Kasumi-1 (cell line): ENCODE measurements at regions not wholly inside any gene's neighbourhood (a gene's known extent, or its start where the extent isn't known, plus 50 kb on each side); places are given as distances from the start of the nearest gene placed in this dataset.
"Not testable (repeated sequence)": the region's sequence is repeated elsewhere in the genome, so short reads cannot be mapped to it uniquely, and the experiment has no call there.

ENCODE experiments used
- DNase-seq, 2 experiments: peaks; one replicate each; lab custom pipeline; 2025; lab: John Stamatoyannopoulos, UW

DNA sequence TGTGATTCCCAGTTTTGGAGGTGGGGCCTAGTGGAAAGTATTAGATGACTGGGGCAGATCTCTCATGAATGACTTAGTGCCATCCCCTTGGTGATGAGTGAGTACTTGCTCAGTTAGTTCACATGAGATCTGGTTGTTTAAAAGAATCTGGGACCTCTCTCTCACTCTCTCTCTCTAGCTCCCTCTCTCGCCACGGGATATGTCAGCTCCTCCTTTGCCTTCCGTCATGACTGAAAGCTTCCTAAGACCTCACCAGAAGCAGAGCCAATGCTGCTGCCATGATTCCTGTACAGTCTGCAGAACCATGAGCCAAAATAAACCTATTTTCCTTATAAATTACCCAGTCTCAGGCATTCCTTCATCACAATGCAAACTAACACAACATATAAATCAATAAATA is 176.7 kb downstream of the PRELID2 start:
- no peak for DNase-seq

DNA sequence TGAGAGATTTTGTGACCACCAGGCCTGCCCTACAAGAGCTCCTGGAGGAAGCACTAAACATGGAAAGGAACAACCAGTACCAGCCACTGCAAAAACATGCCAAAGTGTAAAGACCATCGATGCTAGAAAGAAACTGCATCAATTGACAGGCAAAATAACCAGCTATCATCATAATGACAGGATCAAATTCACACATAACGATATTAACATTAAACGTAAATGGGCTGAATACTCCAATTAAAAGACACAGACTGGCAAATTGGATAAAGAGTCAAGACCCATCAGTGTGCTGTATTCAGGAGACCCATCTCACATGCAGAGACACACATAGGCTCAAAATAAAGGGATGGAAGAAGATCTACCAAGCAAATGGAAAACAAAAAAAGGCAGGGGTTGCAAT is 182.4 kb downstream of the PRELID2 start:
- not testable (repeated sequence) for DNase-seq

DNA sequence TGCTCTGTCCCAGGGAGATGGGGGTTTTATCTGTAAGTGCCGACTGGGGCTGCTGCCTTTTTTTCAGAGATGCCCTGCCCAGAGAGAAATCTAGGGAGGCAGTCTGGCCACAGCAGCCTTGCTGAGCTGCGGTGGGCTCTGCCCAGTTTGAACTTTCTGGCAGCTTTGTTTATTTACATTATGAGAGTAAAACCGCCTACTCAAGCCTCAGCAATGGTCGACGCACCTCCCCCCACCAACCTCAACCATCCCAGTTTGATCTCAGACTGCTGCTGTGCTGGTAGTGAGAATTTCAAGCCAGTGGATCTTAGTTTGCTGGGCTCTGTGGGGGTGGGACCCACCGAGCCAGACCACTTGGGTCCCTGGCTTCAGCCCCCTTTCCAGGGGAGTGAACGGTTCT is 188.0 kb downstream of the PRELID2 start:
- not testable (repeated sequence) for DNase-seq

DNA sequence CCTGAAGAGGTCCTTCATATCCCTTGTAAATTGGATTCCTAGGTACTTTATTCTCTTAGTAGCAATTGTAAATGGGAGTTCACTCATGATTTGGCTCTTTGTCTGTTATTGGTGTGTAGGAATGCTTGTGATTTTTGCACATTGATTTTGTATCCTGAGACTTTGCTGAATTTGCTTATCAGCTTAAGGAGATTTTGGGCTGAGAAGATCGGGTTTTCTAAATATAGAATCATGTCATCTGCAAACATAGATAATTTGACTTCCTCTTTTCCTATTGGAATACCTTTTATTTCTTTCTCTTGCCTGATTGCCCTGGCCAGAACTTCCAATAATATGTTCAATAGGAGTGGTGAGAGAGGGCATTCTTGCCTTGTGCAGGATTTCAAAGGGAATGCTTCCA is 191.9 kb downstream of the PRELID2 start:
- DNase-seq, result not testable (repeated sequence)

DNA sequence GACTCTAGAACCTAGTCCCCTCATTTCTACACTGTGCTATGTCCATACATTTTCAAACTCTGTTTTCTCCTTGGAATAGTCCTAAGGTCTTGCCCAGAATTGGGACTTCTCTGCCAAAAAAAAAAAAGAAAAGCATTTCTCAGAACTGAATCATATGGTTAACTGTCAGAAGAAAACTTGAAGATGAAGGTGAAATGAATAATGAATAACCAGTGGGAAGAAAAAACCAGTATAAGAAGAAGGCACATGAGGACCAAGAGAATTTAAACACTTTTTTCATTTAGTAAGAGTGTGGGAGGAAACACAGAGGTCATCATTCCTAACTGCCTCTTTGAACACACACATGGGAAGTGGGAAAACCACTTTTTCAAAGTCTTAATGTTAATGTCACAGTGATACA is 197.7 kb downstream of the PRELID2 start:
- no peak for DNase-seq

DNA sequence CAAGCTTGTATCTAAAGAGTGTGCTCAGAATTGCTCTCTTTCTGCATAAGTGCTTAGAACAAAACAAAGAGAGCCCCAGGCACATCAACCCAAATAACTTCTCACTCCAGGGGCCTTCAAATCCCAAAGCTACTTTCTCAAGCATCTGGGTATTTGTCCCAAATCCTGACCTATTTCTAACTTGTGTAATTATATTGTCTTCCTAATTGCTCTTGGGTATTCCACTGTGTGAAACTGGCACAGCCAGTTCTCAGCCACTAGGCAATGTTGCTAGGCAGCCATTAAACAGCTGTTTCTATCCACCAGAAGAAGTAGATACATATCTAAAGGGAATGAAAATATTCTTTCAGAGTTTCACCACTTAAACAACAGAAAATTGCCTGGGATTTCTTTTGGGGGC is 198.8 kb downstream of the PRELID2 start:
- no peak for DNase-seq

DNA sequence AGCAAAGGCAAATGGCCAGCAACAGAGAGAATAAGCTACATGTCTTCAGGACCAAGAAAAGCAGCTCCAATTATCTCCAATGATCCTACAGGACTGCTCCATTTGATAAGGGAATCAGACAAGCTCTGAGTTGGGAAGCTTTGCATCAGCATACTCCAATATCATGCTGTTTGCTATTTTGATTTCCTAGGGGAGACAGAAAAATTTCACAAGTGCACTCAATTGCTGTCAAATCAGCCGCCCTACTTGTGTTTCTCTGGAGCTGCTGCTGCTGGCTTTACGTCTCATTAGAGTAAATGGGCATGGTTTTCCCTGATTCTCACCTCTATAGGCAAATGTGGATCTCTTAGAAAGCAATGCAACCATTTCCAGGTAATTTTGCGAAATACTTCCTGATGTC is 201.7 kb downstream of the PRELID2 start:
- no peak for DNase-seq

DNA sequence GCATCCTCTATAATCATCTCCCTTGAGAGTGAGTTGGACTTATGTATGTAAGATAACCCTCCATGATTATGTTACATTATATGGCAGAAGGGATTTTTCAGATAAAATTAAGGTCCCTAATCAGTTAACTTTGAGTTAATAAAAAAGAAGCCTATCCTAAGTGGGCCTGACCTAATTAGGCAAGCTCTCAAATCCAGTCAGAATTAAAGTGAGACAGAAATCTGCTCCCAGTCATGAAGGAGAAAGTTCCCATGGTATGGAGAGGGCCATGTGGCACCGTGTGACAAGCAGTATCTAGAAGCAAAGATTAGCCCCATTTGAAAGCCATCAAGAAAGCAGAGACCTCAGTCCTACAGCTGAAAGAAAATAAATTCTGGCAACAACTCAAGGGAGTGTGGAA is 202.4 kb downstream of the PRELID2 start:
- no peak for DNase-seq

DNA sequence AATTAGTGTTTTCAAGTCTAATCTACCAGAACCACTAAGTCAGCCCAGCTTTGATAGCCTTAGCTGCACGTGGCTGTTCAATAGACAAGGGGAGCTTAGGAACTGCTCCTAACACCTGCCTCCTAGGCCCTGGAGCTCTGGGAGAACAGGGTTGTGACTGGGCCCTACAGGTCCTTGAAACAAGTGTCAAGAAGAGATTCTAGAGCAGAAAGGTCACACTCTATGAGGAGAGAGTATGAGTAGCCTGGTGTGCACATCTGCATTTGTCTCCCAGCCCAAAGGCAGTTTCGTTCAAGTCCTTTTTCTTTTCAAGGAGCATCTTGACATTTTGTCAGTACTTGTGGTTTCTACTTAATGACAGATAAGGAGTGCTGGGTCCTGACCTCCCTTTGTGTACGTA is 206.1 kb downstream of the PRELID2 start:
- no peak for DNase-seq

DNA sequence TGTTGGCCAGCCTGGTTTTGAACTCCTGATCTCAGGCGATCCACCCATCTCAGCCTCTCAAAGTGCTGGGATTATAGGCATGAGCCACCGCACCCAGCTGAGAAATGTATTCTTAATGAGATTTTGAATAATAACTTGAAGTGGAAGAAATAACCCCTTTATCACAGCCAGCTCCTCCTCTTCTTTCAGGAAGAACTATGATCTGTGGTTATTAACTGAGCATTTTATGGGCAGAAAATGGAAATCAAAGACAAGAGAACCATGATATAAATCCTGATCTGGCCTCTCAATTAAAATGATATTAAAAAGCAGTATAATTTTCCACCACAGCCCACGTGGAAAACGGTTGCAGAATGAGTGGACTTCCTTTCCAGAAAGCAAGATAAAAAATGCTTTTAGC is 206.6 kb downstream of the PRELID2 start:
- DNase-seq, result no peak

DNA sequence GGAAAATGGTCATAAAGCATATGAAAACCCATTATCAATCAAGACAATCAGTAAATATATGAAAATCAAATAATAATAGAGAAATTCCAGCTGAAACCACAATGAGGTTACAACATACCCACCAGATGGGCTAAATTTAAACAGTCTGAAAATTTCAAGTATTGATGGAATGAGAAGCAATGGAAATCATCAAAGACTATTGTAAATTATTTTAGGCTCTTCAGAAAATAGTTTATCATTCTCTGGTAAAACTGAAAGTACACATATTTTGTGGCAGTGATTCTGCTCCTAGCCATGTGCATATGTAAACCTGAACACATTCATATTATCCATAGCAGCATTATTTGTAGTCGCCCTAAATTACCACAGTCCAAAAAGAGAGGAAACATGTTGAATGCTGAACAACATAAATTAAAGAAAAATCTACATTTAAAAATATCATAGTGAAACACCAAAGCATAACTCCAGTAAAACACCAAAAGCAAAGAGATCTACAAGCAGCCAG is 215.3 kb downstream of the PRELID2 start:
- no peak for DNase-seq

DNA sequence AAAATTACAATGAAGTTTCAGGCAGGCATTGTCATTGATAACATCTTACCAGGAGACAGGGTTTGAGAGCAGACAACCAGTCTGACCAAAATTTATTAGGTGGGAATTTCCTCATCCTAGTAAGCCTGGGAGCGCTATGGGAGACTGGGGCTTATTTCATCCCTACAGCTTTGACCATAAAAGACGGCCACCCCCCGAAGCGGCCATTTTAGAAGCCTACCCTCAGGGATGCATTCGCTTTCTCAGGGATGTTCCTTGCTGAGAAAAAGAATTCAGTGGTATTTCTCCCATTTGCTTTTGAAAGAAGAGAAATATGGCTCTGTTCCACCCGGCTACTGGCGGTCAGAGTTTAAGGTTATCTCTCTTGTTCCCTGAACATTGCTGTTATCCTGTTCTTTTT is 218.4 kb downstream of the PRELID2 start:
- DNase-seq, result not testable (repeated sequence)

DNA sequence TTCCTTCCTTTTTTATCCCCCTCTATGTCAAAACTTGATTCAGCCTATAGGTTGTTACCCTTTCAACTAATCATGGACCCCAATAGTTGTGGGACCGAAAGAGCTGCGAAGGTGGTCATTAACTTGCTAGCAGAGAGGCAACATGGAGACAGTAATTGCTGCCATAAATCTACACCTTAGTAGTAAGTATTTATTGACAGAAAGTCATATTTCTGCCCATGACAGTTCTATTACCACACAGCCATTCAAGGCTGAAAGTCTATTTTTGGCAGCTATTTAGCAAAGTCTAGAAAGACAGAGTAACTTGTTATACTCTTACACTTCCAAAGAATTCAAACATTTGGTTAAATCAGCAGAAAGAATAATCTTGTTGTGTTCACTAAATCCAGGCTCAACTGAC is 236.2 kb downstream of the PRELID2 start:
- no peak for DNase-seq

DNA sequence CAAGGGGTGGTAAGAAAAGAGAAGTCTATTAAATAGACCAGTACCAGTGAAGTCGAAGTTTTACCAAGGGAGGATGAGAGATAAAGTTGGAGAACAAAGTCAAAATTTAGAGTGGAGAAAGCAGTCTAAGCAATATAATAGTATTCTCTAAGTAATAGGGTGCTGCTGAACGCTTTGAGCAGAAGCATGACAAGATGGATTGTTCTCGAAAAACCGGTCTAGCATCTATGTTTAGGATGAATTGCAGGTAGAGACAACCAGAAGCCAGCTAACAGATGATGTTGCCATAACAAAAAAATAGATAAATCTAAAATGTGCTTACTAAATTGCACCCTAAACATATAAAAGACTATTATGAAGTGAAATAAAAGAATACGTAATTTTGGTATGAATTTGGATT is 237.0 kb downstream of the PRELID2 start:
- DNase-seq, result no peak

DNA sequence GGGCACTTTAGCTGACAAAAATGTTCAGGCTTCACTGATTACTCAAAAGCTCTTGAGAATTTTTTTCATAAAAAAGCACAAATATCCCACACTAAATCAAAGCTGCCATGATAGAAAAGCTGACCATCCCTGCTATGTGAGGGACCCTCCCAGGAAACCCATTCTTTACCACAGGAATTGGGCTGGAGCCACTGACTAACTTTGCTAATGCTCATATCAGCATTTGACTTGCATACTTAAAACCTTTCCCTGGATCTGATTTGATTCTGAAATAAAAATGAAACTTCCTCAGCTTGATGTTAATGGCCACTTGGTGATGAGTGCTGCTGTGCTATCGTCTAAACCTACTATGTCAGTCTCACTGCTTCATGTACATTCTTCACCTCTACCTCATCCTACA is 243.6 kb downstream of the PRELID2 start:
- DNase-seq, result no peak

DNA sequence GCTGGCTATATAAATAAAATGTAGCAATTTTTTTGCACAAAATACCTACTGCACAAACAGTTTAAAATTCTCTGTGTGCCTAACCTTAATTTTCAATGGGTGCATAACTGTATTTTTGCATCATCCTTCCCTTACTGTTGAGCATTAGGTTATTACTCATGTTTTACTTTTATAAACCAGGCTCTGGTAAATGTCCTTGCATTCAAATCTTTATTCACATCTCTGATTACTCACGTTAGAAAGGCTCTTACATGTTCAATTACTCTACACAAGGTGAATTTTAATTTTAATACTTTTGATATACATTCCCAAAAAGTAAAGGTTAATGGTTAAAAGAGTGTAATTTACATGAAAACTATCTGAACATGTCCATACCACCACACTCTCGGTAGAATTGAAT is 246.1 kb downstream of the PRELID2 start:
- no peak for DNase-seq

DNA sequence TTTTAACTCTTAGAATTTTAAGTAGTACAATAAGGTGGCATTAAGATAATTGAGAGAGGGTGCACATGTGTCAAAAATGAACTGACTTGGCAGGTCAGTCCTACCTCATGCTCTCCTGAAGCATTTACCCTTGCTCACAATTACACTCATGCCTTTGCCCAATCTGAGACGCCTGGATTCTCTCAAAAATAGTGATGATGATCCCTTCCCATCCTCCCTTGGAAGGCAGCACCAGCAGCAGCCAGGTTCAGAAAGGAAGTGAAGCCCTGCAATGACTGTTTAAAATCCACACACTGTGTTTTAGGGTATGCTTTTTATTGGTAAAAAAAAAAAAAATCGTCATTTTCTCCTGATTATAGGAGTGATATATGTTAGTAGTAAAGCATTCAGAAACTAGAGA is 246.6 kb downstream of the PRELID2 start:
- DNase-seq, result no peak

DNA sequence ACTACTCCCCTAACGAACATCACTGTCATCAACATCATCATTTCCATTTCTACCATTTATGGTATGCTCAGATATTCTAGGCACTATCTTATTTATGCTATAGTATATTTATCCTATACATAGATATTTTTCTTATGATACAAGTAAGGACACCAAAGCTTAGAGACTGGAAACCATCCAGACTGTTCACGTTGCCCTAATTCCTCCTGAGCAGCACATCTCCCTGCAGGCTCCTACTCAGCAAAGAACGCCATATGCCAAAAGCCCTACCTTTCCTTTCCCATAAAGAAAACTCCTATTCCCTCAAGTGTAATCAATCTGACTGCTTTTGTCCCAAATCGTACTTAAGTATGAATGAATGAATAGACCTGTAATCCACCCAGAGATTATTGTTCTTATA is 247.0 kb downstream of the PRELID2 start:
- no peak for DNase-seq

DNA sequence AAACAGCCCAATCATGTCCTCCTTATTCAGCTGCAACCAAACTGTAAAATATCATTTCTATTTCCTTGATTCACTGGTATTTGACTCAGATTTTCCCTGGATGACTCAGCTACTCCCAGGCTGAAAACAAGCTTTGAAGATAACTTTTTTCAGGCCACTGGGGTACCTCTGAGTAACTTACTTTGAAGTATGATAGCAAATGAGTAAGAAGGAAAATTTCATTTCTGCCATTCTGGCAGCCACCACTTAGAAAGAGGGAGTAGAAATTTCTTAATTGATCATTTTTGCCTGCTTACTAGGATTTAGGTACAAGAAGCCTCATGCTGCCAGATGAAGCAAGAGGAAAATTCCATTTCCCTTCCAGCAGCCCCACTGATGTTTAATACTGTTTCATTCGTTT is 247.4 kb downstream of the PRELID2 start:
- no peak for DNase-seq

DNA sequence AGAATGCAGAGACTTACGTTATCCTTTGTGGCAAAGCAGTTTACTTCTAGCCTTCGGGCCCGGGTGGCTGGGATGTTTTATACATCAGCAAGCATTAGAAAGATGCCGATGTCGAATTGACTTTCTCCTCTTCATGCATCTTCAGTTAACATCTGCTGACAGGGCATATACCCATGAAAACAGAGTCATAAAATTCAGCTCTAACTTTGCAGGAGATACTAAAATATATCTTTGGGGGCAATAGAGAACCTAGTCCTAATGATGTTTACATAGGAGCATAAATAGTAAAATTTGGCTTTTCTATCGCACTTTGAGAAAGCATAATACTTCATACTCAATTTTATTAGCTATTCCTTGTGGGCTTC is 247.9 kb downstream of the PRELID2 start:
- DNase-seq, result no peak

DNA sequence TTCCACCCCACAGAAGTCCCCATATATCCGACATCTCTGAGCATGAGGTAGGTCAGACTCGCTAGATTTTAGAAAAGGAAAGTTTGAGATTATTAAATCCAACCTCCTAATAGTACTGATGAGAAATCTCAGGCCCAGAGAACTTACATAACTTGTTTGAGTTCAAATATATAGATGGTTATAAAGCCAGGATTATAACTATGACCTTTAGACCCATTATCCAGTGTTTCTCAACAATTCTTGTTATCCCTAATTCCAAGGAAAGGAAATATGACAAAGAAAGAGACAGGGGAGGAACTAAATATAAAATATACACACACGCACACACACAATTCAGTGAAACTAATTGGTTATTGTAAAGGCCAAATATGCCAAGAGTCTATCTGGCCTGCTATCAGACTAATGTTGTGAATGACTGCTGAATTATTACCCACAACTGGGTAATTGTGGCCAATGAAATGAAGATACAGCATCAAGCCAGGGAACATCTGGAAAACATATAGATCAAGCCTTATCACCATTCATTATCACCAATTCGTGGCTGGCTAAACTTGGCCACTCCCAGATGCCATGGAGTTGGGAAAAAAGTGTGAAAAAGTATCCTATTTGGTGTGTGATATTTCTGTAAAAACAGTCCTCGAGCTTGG is 248.4 kb downstream of the PRELID2 start:
- no peak for DNase-seq

DNA sequence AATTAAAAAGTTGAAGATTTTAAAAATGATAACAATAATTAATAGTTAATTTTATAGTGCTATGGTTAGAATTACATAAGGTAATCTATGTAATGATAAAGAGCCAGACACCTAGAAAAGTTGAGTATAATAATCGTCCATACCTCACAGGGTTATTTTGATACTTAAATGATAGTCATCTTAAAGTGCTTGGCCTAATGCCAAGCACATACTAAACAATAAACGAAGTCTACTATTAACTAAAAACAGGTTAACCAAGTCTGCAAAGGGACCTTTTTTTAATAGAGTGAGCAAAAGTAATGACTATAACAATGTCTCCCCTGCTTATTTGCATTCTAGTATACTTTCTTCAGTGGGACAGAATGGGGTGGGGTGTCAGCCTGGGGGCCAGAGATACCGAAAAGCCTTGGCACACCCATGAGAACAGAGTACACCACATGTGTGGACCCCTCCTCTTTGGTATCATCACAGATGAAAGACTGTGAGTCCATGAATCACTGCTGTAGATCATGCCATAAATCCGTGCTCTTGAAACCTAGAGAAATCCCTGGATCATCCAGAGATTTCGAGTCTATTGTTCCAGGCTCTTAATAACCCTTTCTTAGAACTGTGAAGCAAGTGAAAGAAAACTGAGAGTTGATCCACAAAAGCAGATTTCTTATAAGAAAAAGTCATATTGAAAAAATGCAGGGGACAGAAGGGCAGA is 249.5 kb downstream of the PRELID2 start:
- no peak for DNase-seq

DNA sequence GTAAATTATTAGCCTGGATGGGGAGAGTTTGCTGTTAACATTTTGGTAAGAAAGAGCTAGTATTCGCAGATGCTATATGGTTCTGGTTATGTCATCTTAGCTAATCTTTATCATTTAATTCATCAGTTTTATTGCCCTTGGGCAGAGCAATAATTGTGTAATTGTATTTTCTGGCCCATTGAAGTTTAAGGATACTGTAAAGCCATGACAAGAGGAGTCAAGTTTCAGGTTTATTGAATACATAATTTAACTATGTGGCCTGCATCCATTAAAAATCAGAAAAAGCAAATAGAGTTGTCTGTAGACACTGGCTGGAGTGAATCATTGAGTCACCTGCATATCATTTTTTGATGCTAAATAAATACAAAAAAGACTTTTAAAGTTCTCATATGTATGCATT is 255.8 kb downstream of the PRELID2 start:
- DNase-seq, result no peak
